GM12891 (cell line): ENCODE measurements at regions not wholly inside any gene's neighbourhood (a gene's known extent, or its start where the extent isn't known, plus 50 kb on each side); places are given as distances from the start of the nearest gene placed in this dataset.
"Not testable (repeated sequence)": the region's sequence is repeated elsewhere in the genome, so short reads cannot be mapped to it uniquely, and the experiment has no call there.

Experiments
- DNase-seq: peaks from one replicate; pipeline ENCODE4 v3.0.0; 2011; ENCODE audit warnings: low spot score; ENCODE audit not compliant: insufficient read length
- FAIRE-seq: peaks from 2 replicates; lab custom pipeline; 2011; peaks lifted over from hg19 to GRCh38; lab: Jason Lieb, UNC
- PAX5 ChIP-seq: IDR thresholded peaks from 2 replicates; pipeline ENCODE4 v1.6.1; 2011; ENCODE audit warnings: low read length, moderate library complexity, mild to moderate bottlenecking; ENCODE audit not compliant: insufficient read depth, severe bottlenecking
- POLR2A ChIP-seq: IDR thresholded peaks from 2 replicates; pipeline ENCODE4 v1.6.1; 2011; ENCODE audit warnings: low read depth, low read length, control low read depth
- POLR2AphosphoS5 ChIP-seq: IDR thresholded peaks from 2 replicates; pipeline ENCODE4 v1.6.1; 2011; ENCODE audit warnings: low read depth, low read length, control low read depth
- POU2F2 ChIP-seq: IDR thresholded peaks from 2 replicates; pipeline ENCODE4 v1.6.1; 2011; ENCODE audit warnings: low read depth, mild to moderate bottlenecking, control low read depth, low read length, moderate library complexity
- SPI1 ChIP-seq: IDR thresholded peaks from 2 replicates; pipeline ENCODE4 v1.6.1; 2011; ENCODE audit warnings: low read depth, low read length, control low read depth
- TAF1 ChIP-seq: IDR thresholded peaks from 2 replicates; pipeline ENCODE4 v1.6.1; 2011; ENCODE audit warnings: low read depth, low read length, control low read depth

- FAIRE-seq, result no peak
- TF ChIP-seq PAX5, result no peak
- TF ChIP-seq POU2F2, result no peak
- no peak for TF ChIP-seq POLR2AphosphoS5
- TF ChIP-seq TAF1, result no peak
- DNase-seq, result no peak
Observed at GRCh38 chr6:166809721-166810120, 146.6 kb downstream of the RNASET2 start.

- FAIRE-seq, result no peak
- no peak for DNase-seq
- TF ChIP-seq SPI1 (no peak), POLR2AphosphoS5 (no peak), POU2F2 (no peak), POLR2A (no peak), PAX5 (no peak), TAF1 (no peak)
Observed at GRCh38 chr6:166806962-166807757, 149.2 kb downstream of the RNASET2 start.

GRCh38 chr6:166806217-166806838 lies 150.0 kb downstream of the RNASET2 start:
- DNase-seq, result no peak
- FAIRE-seq, result no peak
- no peak for TF ChIP-seq SPI1

GRCh38 chr6:166803471-166803870 lies 152.9 kb downstream of the RNASET2 start:
- FAIRE-seq, result no peak
- DNase-seq, result no peak
- TF ChIP-seq POLR2A (no peak), POU2F2 (no peak), TAF1 (no peak), POLR2AphosphoS5 (no peak), SPI1 (no peak)

GRCh38 chr6:166802401-166802800 lies 153.9 kb downstream of the RNASET2 start:
- FAIRE-seq (no peak), DNase-seq (no peak)
- no peak for TF ChIP-seq SPI1
- TF ChIP-seq TAF1, result no peak
- TF ChIP-seq POU2F2, result no peak
- no peak for TF ChIP-seq POLR2AphosphoS5

GRCh38 chr6:166800137-166800536 lies 156.2 kb downstream of the RNASET2 start:
- FAIRE-seq (no peak), DNase-seq (no peak)
- no peak for TF ChIP-seq TAF1
- TF ChIP-seq POLR2AphosphoS5, result no peak
- TF ChIP-seq PAX5, result no peak
- TF ChIP-seq SPI1, result no peak
- TF ChIP-seq POU2F2, result no peak
- no peak for TF ChIP-seq POLR2A

- no peak for FAIRE-seq
- no peak for TF ChIP-seq POLR2A
- TF ChIP-seq SPI1, result no peak
- no peak for TF ChIP-seq TAF1
- no peak for TF ChIP-seq POU2F2
- no peak for TF ChIP-seq POLR2AphosphoS5
- no peak for TF ChIP-seq PAX5
- DNase-seq, result no peak
Observed at GRCh38 chr6:166798652-166799051, 157.7 kb downstream of the RNASET2 start.

GRCh38 chr6:166796610-166797009 lies 159.7 kb downstream of the RNASET2 start:
- no peak for DNase-seq
- FAIRE-seq, result no peak
- no peak for TF ChIP-seq POLR2A
- TF ChIP-seq POLR2AphosphoS5, result no peak
- TF ChIP-seq SPI1, result no peak
- no peak for TF ChIP-seq POU2F2
- no peak for TF ChIP-seq PAX5

- no peak for DNase-seq
- no peak for FAIRE-seq
- TF ChIP-seq SPI1 (no peak), POLR2A (no peak), PAX5 (no peak), POLR2AphosphoS5 (no peak), POU2F2 (no peak), TAF1 (no peak)
Observed at GRCh38 chr6:166795879-166796278, 160.5 kb downstream of the RNASET2 start.

- not testable (repeated sequence) for FAIRE-seq, DNase-seq
Observed at GRCh38 chr6:166790808-166791207, 163.8 kb upstream of the RPS6KA2 start.

GRCh38 chr6:166788846-166789529 lies 161.9 kb upstream of the RPS6KA2 start:
- DNase-seq, FAIRE-seq: not testable (repeated sequence)
